ENCODE measurements at regions not wholly inside any gene's neighbourhood (a gene's known extent, or its start where the extent isn't known, plus 50 kb on each side); places are given as distances from the start of the nearest gene placed in this dataset.

DNA sequence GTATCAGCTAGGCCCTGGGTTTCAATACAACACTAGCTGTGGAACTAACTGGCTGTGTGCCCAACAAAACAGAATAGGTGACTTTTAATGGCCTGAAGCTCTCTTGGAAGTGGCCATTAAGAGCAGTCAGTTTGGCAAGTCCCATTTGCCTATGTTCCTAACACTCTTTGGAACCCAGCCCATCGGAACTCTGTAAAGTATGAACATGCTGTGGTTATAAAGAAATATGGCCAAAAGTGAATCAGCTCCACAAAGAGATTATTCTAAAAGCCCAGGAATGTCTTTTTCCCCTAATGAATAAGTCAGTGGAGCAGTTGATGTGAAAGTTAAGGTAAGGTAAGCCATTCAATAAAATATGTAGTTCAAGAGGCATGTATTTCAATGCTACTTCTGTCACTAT is 223.7 kb upstream of the ADAMTS5 start:
- TF ChIP-seq, protein P1, sequence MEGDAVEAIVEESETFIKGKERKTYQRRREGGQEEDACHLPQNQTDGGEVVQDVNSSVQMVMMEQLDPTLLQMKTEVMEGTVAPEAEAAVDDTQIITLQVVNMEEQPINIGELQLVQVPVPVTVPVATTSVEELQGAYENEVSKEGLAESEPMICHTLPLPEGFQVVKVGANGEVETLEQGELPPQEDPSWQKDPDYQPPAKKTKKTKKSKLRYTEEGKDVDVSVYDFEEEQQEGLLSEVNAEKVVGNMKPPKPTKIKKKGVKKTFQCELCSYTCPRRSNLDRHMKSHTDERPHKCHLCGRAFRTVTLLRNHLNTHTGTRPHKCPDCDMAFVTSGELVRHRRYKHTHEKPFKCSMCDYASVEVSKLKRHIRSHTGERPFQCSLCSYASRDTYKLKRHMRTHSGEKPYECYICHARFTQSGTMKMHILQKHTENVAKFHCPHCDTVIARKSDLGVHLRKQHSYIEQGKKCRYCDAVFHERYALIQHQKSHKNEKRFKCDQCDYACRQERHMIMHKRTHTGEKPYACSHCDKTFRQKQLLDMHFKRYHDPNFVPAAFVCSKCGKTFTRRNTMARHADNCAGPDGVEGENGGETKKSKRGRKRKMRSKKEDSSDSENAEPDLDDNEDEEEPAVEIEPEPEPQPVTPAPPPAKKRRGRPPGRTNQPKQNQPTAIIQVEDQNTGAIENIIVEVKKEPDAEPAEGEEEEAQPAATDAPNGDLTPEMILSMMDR (IDR thresholded peaks at IDR 0.05; ENCODE audit: poor library complexity): no peak
- no peak for TF ChIP-seq EZH2phosphoT487 (IDR thresholded peaks at IDR 0.05; ENCODE audit: low read depth, severe bottlenecking, unreplicated experiment)
